IMR-90 (cell line): ENCODE measurements at regions not wholly inside any gene's neighbourhood (a gene's known extent, or its start where the extent isn't known, plus 50 kb on each side); places are given as distances from the start of the nearest gene placed in this dataset.

ENCODE experiments used
- ATAC-seq: fragments of 200-7000 bp; cut with Tn5 transposase; 2 replicates; pipeline ENCODE4 v1.9.1; 2020; ENCODE audit warnings: low read depth, mild to moderate bottlenecking, moderate library complexity
- BruUV-seq: library from RNA; stranded (reverse); fragments of 400-500 nt; replicated peaks from 2 replicates; lab custom pipeline; 2021; lab: Mats Ljungman, UMichigan
- CTCF ChIA-PET: fragments of 300-600 bp; formaldehyde crosslinking; extraction: SDS; loops from one replicate; lab custom pipeline; 2021; ENCODE audit warnings: antibody characterized with exemption; lab: Yijun Ruan, JAX
- POLR2A ChIA-PET: fragments of 300-600 bp; sonication (Branson Sonifier 250); formaldehyde crosslinking; loops from one replicate; lab custom pipeline; 2022; ENCODE audit warnings: antibody characterized with exemption; ENCODE audit not compliant: unreplicated experiment; lab: Charles Lee
- DNase-seq: peaks from one replicate; pipeline ENCODE4 v3.0.0; 2013
- H2AFZ ChIP-seq: replicated peaks from 2 replicates; pipeline ENCODE3; 2013; ENCODE audit warnings: low read length, mild to moderate bottlenecking; ENCODE audit not compliant: poor library complexity
- H2AK5ac ChIP-seq: 2 replicates; pipeline ENCODE4 v1.6.1; 2013; ENCODE audit warnings: low read depth, low read length, inconsistent platforms
- H2AK9ac ChIP-seq: replicated peaks from 2 replicates; pipeline ENCODE3; 2013; ENCODE audit warnings: mild to moderate bottlenecking, low read depth, low read length, moderate library complexity; ENCODE audit not compliant: poor library complexity
- H2BK120ac ChIP-seq: 2 replicates; pipeline ENCODE4 v1.6.1; 2013; ENCODE audit warnings: low read depth, low read length, inconsistent platforms
- H2BK15ac ChIP-seq: 3 replicates; pipeline ENCODE4 v1.6.1; 2013; ENCODE audit warnings: low read depth, low read length, inconsistent platforms
- H2BK20ac ChIP-seq: 2 replicates; pipeline ENCODE4 v1.6.1; 2013; ENCODE audit warnings: low read depth, mild to moderate bottlenecking, inconsistent platforms, low read length, moderate library complexity
- H2BK5ac ChIP-seq: 2 replicates; pipeline ENCODE4 v1.6.1; 2013; ENCODE audit warnings: mild to moderate bottlenecking, low read depth, low read length, inconsistent platforms; ENCODE audit not compliant: poor library complexity, severe bottlenecking
- H3K14ac ChIP-seq: replicated peaks from 2 replicates; pipeline ENCODE4 v1.6.1; 2013; ENCODE audit warnings: low read depth, low read length, inconsistent platforms
- H3K18ac ChIP-seq: 2 replicates; pipeline ENCODE4 v1.6.1; 2013; ENCODE audit warnings: low read depth, low read length, control low read depth
- H3K23ac ChIP-seq: 2 replicates; pipeline ENCODE4 v1.6.1; 2013; ENCODE audit warnings: low read depth, low read length, inconsistent platforms
- H3K27ac ChIP-seq: 2 replicates; pipeline ENCODE4 v1.5.1; 2013; ENCODE audit warnings: mild to moderate bottlenecking, control low read depth, low read length; ENCODE audit not compliant: insufficient read depth
- H3K27me3 ChIP-seq: 2 replicates; pipeline ENCODE4 v1.6.1; 2013; ENCODE audit warnings: low read length; ENCODE audit not compliant: control insufficient read depth, insufficient read depth
- H3K36me3 ChIP-seq: 2 replicates; pipeline ENCODE4 v1.6.1; 2013; ENCODE audit warnings: low read length, mixed read lengths; ENCODE audit not compliant: control insufficient read depth, insufficient read depth
- H3K4ac ChIP-seq: 2 replicates; pipeline ENCODE4 v1.6.1; 2013; ENCODE audit warnings: low read depth, low read length, inconsistent platforms
- H3K4me1 ChIP-seq: 2 replicates; pipeline ENCODE4 v1.6.1; 2013; ENCODE audit warnings: low read length, mixed read lengths; ENCODE audit not compliant: control insufficient read depth, insufficient read depth
- H3K4me2 ChIP-seq: 2 replicates; pipeline ENCODE4 v1.6.1; 2013; ENCODE audit warnings: low read depth, mild to moderate bottlenecking, control low read depth, low read length, moderate library complexity
- H3K4me3 ChIP-seq: 2 replicates; pipeline ENCODE4 v1.5.1; 2013; ENCODE audit warnings: low read depth, mild to moderate bottlenecking, control low read depth, low read length, moderate library complexity; ENCODE audit not compliant: insufficient read depth
- H3K56ac ChIP-seq: 2 replicates; pipeline ENCODE4 v1.6.1; 2013; ENCODE audit warnings: low read length, inconsistent platforms; ENCODE audit not compliant: insufficient read depth; ENCODE audit errors: extremely low read depth
- H3K79me1 ChIP-seq, 2 experiments: 2 replicates each; pipeline ENCODE4 v1.6.1; 2013; ENCODE audit warnings: low read length in 2 of 2, inconsistent platforms in 1 of 2, low read depth in 1 of 2
- H3K9ac ChIP-seq: 2 replicates; pipeline ENCODE4 v1.6.1; 2013; ENCODE audit warnings: low read depth, low read length, control low read depth
- H3K9me1 ChIP-seq: 2 replicates; pipeline ENCODE4 v1.6.1; 2013; ENCODE audit warnings: low read length, inconsistent platforms; ENCODE audit not compliant: insufficient read depth
- H3K9me3 ChIP-seq: 2 replicates; pipeline ENCODE4 v1.6.1; 2013; ENCODE audit warnings: low read length; ENCODE audit not compliant: control insufficient read depth, insufficient read depth
- H4K20me1 ChIP-seq: 2 replicates; pipeline ENCODE4 v1.6.1; 2013; ENCODE audit warnings: low read length, inconsistent platforms; ENCODE audit not compliant: insufficient read depth
- H4K5ac ChIP-seq: 2 replicates; pipeline ENCODE4 v1.6.1; 2013; ENCODE audit warnings: mild to moderate bottlenecking, low read depth, low read length, control low read depth
- H4K8ac ChIP-seq, 2 experiments: 2 replicates each; pipeline ENCODE4 v1.6.1; 2013; ENCODE audit warnings: low read depth in 2 of 2, low read length in 2 of 2, control low read depth in 1 of 2, inconsistent platforms in 1 of 2
- H4K91ac ChIP-seq: 2 replicates; pipeline ENCODE4 v1.6.1; 2013; ENCODE audit warnings: low read depth, low read length, inconsistent platforms; ENCODE audit not compliant: insufficient read depth
- CTCF ChIP-seq: conservative IDR thresholded peaks from 2 replicates; pipeline ENCODE4 v1.5.1; 2012; ENCODE audit warnings: mild to moderate bottlenecking, low read depth, low read length, improper control_type of control experiment
- NFE2L2 ChIP-seq: fragments of 150-350 bp; IDR thresholded peaks from 2 replicates; pipeline ENCODE4 v1.6.1; 2016; ENCODE audit warnings: low read depth, mild to moderate bottlenecking, low read length
- RCOR1 ChIP-seq: IDR thresholded peaks from 2 replicates; pipeline ENCODE4 v1.6.1; 2012; ENCODE audit warnings: mild to moderate bottlenecking, low read length, improper control_type of control experiment; ENCODE audit not compliant: insufficient replicate concordance
- SMC3 ChIP-seq: fragments of 150-350 bp; IDR thresholded peaks from 2 replicates; pipeline ENCODE4 v1.6.1; 2016; ENCODE audit warnings: low read depth, mild to moderate bottlenecking, antibody characterized with exemption, low read length, moderate library complexity
- WGBS, 2 experiments: methylation state at CpG; one replicate each; pipeline versions ENCODE4 v1.1.5 to v1.1.7; 2013; ENCODE audit warnings: missing lambda C conversion rate in 2 of 2; ENCODE audit not compliant: insufficient read length in 1 of 2; ENCODE audit errors: extremely low coverage in 2 of 2; 5-methylcytosine and 5-hydroxymethylcytosine counted together
- dilution Hi-C: fragments of 300-500 bp; cut with HindIII; formaldehyde crosslinking; loops from one replicate; pipeline ENCODE4 v1.14.3; 2018; ENCODE audit warnings: low sequenced_read_pairs; ENCODE audit not compliant: unreplicated experiment
- in situ Hi-C: fragments of 300-500 bp; cut with MboI; formaldehyde crosslinking; loops from 3 replicates; pipeline ENCODE4 v1.14.3; 2019; ENCODE audit warnings: low sequenced_read_pairs, inconsistent platforms, mixed read lengths
- intact Hi-C: fragments of 100-400 bp; cut with micrococcal nuclease; formaldehyde crosslinking; loops from 2 replicates; pipeline ENCODE4 v1.10.0; 2022

- no peak overlapping the region for H4K91ac ChIP-seq
- no peaks in the 10 kb centered on the region for H3K79me1 ChIP-seq
- no CpG with 5 or more reads among the region's 2 CpGs for WGBS, 2 experiments
- no peak overlapping the region for H3K18ac ChIP-seq
- no peaks in the 10 kb centered on the region for H3K36me3 ChIP-seq
- no peak for TF ChIP-seq RCOR1
- TF ChIP-seq NFE2L2, result no peak
- TF ChIP-seq CTCF, result no peak
- TF ChIP-seq SMC3, result no peak
- no TSS peak for BruUV-seq
- no peaks in the 10 kb centered on the region for H3K27me3 ChIP-seq
- H3K4me1 ChIP-seq, result no peaks in the 10 kb centered on the region
- no peak overlapping the region for H3K56ac ChIP-seq
- H4K8ac ChIP-seq, result no peak overlapping the region
- ChIA-PET POLR2A (no interaction called here), CTCF (no interaction called here)
- no peak overlapping the region for H2BK5ac ChIP-seq
- no peak overlapping the region for H2AK5ac ChIP-seq
- no peaks in the 10 kb centered on the region for H3K9me3 ChIP-seq
- H4K5ac ChIP-seq, result no peak overlapping the region
- no peak overlapping the region for H3K23ac ChIP-seq
- no peak overlapping the region for H2BK15ac ChIP-seq
- in situ Hi-C loops, result no loop called here
- intact Hi-C loops, result no loop called here
- H2BK20ac ChIP-seq, result no peak overlapping the region
- H2BK120ac ChIP-seq, result no peak overlapping the region
- no peak overlapping the region for H3K4me3 ChIP-seq
- H2AK9ac ChIP-seq, result no peak overlapping the region
- no peak overlapping the region for H2AFZ ChIP-seq
- no peak overlapping the region for H3K27ac ChIP-seq
- dilution Hi-C loops, result no loop called here
- H3K4ac ChIP-seq, result no peak overlapping the region
- no peaks in the 10 kb centered on the region for H4K20me1 ChIP-seq
- ATAC-seq, result no peak
- DNase-seq, result no peak
- H3K9me1 ChIP-seq, result no peaks in the 10 kb centered on the region
- no peak overlapping the region for H3K14ac ChIP-seq
- no peak overlapping the region for H3K4me2 ChIP-seq
- no peak overlapping the region for H3K9ac ChIP-seq
These were observed 342.6 kb downstream of the SATB2 start for GRCh38 chr2:199115169-199115568.
